Muscle layer of colon (tissue), 2 donors: ENCODE measurements at regions not wholly inside any gene's neighbourhood (a gene's known extent, or its start where the extent isn't known, plus 50 kb on each side); places are given as distances from the start of the nearest gene placed in this dataset.

Experiments used
- H3K27ac ChIP-seq: one replicate; pipeline ENCODE4 v1.7.0; 2013; ENCODE audit warnings: low read depth, mild to moderate bottlenecking, low read length, moderate library complexity
- H3K27me3 ChIP-seq, 2 donors: one replicate each; pipeline ENCODE4 v1.7.0; 2013; ENCODE audit warnings: low read length in 2 of 2, mild to moderate bottlenecking in 2 of 2; ENCODE audit not compliant: insufficient read depth in 2 of 2, control insufficient read depth in 1 of 2
- H3K36me3 ChIP-seq: one replicate; pipeline ENCODE4 v1.7.0; 2013; ENCODE audit warnings: mild to moderate bottlenecking, low read length; ENCODE audit not compliant: insufficient read depth
- H3K4me1 ChIP-seq: one replicate; pipeline ENCODE4 v1.7.0; 2013; ENCODE audit warnings: mild to moderate bottlenecking, low read length; ENCODE audit not compliant: insufficient read depth
- H3K4me3 ChIP-seq, 2 donors: one replicate each; pipeline ENCODE4 v1.7.0; 2013; ENCODE audit warnings: low read length in 2 of 2, low read depth in 1 of 2, mild to moderate bottlenecking in 1 of 2, moderate library complexity in 1 of 2
- H3K9ac ChIP-seq: one replicate; pipeline ENCODE4 v1.7.0; 2013; ENCODE audit warnings: low read length
- H3K9me3 ChIP-seq: one replicate; pipeline ENCODE4 v1.7.0; 2013; ENCODE audit warnings: mild to moderate bottlenecking, low read length
- donor health status: abdominal sarcoma.
- donor health status: Adenocarcinoma of cecum.

- Histone ChIP-seq H3K4me1 (peaks cover 15% of the 10 kb centered on the region), H3K4me3 (no peak overlapping the region), H3K27ac (no peak overlapping the region), H3K9me3 (no peaks in the 10 kb centered on the region), H3K27me3 (no peaks in the 10 kb centered on the region), H3K9ac (no peak overlapping the region), H3K36me3 (no peaks in the 10 kb centered on the region)
These were observed 57.1 kb upstream of the CITED2 start for GRCh38 chr6:139431602-139431956.

GRCh38 chr6:139430899-139431601 lies 56.6 kb upstream of the CITED2 start:
- H3K4me3 ChIP-seq, result no peak overlapping the region
- peaks cover 10% of the 10 kb centered on the region for H3K4me1 ChIP-seq
- no peaks in the 10 kb centered on the region for H3K27me3 ChIP-seq
- no peaks in the 10 kb centered on the region for H3K36me3 ChIP-seq
- no peaks in the 10 kb centered on the region for H3K9me3 ChIP-seq
- H3K9ac ChIP-seq, result no peak overlapping the region
- H3K27ac ChIP-seq, result no peak overlapping the region

DNA sequence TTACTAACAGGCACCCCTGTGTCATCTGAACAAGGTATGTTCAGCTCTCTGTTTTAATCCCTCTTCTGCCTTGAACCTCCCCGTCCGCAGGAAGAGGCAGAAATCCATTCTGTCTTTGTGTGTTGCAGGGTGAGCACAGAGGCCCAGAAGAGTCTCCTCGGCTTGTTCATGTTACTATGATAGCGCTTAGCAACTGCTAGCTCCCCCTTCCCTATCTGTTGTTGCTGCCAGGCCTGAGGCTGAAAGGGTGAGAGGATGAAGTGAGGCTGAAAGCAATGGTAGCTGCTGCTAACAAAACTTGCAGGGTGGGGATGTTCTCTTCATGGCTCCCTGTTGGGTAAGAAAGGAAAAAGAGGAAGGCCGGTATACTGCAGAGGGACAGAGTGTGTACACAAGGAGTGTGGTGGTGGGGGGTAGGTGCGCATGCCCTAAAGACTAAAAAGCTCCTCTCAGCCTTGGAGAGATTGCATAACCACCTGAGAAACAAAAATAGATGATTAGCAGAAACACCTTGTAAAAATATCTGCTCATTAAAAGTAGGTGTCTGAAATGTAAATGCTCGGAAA lies 55.2 kb upstream of the CITED2 start:
- no peak overlapping the region for H3K4me3 ChIP-seq
- H3K9me3 ChIP-seq, result no peaks in the 10 kb centered on the region
- H3K27ac ChIP-seq, result no peak overlapping the region

GRCh38 chr6:139427199-139427598 lies 52.8 kb upstream of the CITED2 start:
- Histone ChIP-seq H3K36me3 (no peaks in the 10 kb centered on the region), H3K4me3 (no peak overlapping the region), H3K27me3 (no peaks in the 10 kb centered on the region), H3K27ac (no peak overlapping the region), H3K4me1 (peaks cover 4% of the 10 kb centered on the region), H3K9ac (no peak overlapping the region), H3K9me3 (no peaks in the 10 kb centered on the region)

More for the DNA sequence above, 55.2 kb upstream of the CITED2 start:
- Histone ChIP-seq H3K4me1 (peaks cover 8% of the 10 kb centered on the region), H3K36me3 (no peaks in the 10 kb centered on the region), H3K9ac (no peak overlapping the region), H3K27me3 (no peaks in the 10 kb centered on the region)

- Histone ChIP-seq H3K4me3 (no peak overlapping the region), H3K36me3 (no peaks in the 10 kb centered on the region), H3K27me3 (no peaks in the 10 kb centered on the region), H3K9me3 (no peaks in the 10 kb centered on the region), H3K9ac (no peak overlapping the region), H3K27ac (no peak overlapping the region), H3K4me1 (peaks cover 4% of the 10 kb centered on the region)
These were observed 52.3 kb upstream of the CITED2 start for GRCh38 chr6:139426795-139427194.

DNA sequence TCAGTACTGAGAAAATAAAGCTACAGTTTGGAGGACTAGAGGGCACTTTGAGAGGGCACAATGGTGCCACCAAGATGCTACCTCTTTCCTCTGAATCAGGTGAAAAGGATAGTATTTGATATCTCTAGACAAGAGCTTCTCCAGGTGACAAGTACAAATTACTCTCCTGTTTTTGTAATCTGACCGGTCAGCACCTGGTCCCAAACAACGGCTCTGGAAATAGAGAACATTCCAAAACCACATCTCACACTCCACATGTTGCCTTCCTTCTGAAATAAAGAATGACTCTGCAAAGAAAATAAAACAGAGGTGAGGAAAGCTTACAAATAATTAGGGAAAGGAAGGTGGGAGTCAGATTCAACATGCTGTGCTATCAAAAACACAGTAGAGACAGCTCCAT lies 51.3 kb upstream of the CITED2 start:
- no peaks in the 10 kb centered on the region for H3K9me3 ChIP-seq
- no peaks in the 10 kb centered on the region for H3K27me3 ChIP-seq
- no peak overlapping the region for H3K27ac ChIP-seq
- H3K4me1 ChIP-seq, result peaks cover 4% of the 10 kb centered on the region
- H3K36me3 ChIP-seq, result no peaks in the 10 kb centered on the region
- H3K9ac ChIP-seq, result no peak overlapping the region
- no peak overlapping the region for H3K4me3 ChIP-seq

- no peak overlapping the region for H3K27ac ChIP-seq
- no peak overlapping the region for H3K4me3 ChIP-seq
- H3K9ac ChIP-seq, result no peak overlapping the region
- H3K4me1 ChIP-seq, result no peaks in the 10 kb centered on the region
- no peaks in the 10 kb centered on the region for H3K9me3 ChIP-seq
- no peaks in the 10 kb centered on the region for H3K27me3 ChIP-seq
- no peaks in the 10 kb centered on the region for H3K36me3 ChIP-seq
These were observed 49.7 kb upstream of the CITED2 start for GRCh38 chr6:139423971-139424667.
